Spleen (tissue), 11 donors: ENCODE measurements at regions not wholly inside any gene's neighbourhood (a gene's known extent, or its start where the extent isn't known, plus 50 kb on each side); places are given as distances from the start of the nearest gene placed in this dataset.

Experiments
- DNase-seq: peaks from one replicate; pipeline ENCODE4 v3.0.0-alpha.2; 2020
- H3K27ac ChIP-seq, 8 donors: fragments of 200-600 bp; sonication (generic) in 7 of 8; 1 replicate in 4 of 8; 2 replicates in 4 of 8; pipeline versions ENCODE4 v1.5.0 to v1.8.0; 2016 to 2021; ENCODE audit warnings: inconsistent platforms in 4 of 8, mild to moderate bottlenecking in 4 of 8, moderate library complexity in 1 of 8
- H3K27me3 ChIP-seq, 7 donors: fragments of 200-600 bp; sonication (generic) in 6 of 7; replicated peaks in 1 of 7; 1 replicate in 4 of 7; 2 replicates in 3 of 7; pipeline versions ENCODE4 v1.5.0 to v1.8.0; 2016 to 2021; ENCODE audit warnings: inconsistent platforms in 3 of 7, mild to moderate bottlenecking in 1 of 7
- H3K36me3 ChIP-seq, 6 donors: fragments of 200-600 bp; sonication (generic) in 5 of 6; 1 replicate in 4 of 6; 2 replicates in 2 of 6; pipeline versions ENCODE4 v1.5.0 to v1.8.0; 2016 to 2021; ENCODE audit warnings: inconsistent platforms in 2 of 6
- H3K4me1 ChIP-seq, 6 donors: fragments of 200-600 bp; sonication (generic) in 5 of 6; 1 replicate in 3 of 6; 2 replicates in 3 of 6; pipeline versions ENCODE4 v1.5.0 to v1.8.0; 2016 to 2021; ENCODE audit warnings: inconsistent platforms in 3 of 6
- H3K4me3 ChIP-seq, 8 donors: fragments of 200-600 bp; sonication (generic) in 7 of 8; 1 replicate in 4 of 8; 2 replicates in 4 of 8; pipeline versions ENCODE4 v1.5.0 to v1.8.0; 2016 to 2021; ENCODE audit warnings: inconsistent platforms in 4 of 8, mild to moderate bottlenecking in 4 of 8, moderate library complexity in 2 of 8
- H3K9me3 ChIP-seq, 8 donors: fragments of 200-600 bp; sonication (generic) in 7 of 8; 1 replicate in 4 of 8; 2 replicates in 4 of 8; pipeline versions ENCODE4 v1.5.0 to v1.8.0; 2016 to 2021; ENCODE audit warnings: inconsistent platforms in 4 of 8
- CTCF ChIP-seq, 11 experiments: fragments of 200-600 bp in 7 of 11; fragments of 450-650 bp in 4 of 11; sonication (generic) in 4 of 11; IDR thresholded peaks in 8 of 11; conservative IDR thresholded peaks in 3 of 11; 1 replicate in 7 of 11; 2 replicates in 4 of 11; pipeline versions ENCODE4 v1.4.0 to v1.8.0; 2016 to 2021; ENCODE audit warnings: antibody characterized with exemption in 11 of 11, inconsistent platforms in 4 of 11, mild to moderate bottlenecking in 1 of 11
- POLR2A ChIP-seq, 3 donors: fragments of 450-650 bp; IDR thresholded peaks; one replicate each; pipeline ENCODE4 v1.5.1; 2017; ENCODE audit warnings: antibody characterized with exemption in 3 of 3, mild to moderate bottlenecking in 1 of 3
- POLR2AphosphoS5 ChIP-seq, 3 donors: sonication (generic); formaldehyde crosslinking; IDR thresholded peaks; one replicate each; pipeline ENCODE4 v1.5.1; 2017; ENCODE audit warnings: antibody characterized with exemption in 3 of 3
- WGBS, 5 donors: extraction: QIAGEN DNeasy Blood & Tissue Kit in 3 of 5; methylation state at CpG; one replicate each; pipeline versions ENCODE4 v1.1.5 to v1.1.7; 2013 to 2018; 5-methylcytosine and 5-hydroxymethylcytosine counted together
- intact Hi-C: fragments of 100-400 bp; cut with DNase I; formaldehyde crosslinking; loops from one replicate; pipeline ENCODE4 v1.15.0; 2023; ENCODE audit warnings: low total_unique reads
- donor health status: healthy with polysubstance abuse.
- donor health status: DM: no; HTN: no; CAD: no; lungs with moderate emphysema.
- donor health status: DM: no; HTN: no; CAD: no.
- donor health status: Bipolar disorder and iron deficiency.
- donor health status: healthy.
- donor health status: DM: no; HTN: no; CAD: no.
- donor health status: DM: yes; HTN: yes; CAD: no.

GRCh38 chr2:88307817-88308216, 137.7 kb downstream of the THNSL2 start:
- Histone ChIP-seq H3K9me3 (peaks cover 0 to 19% (median 10%) of the 10 kb centered on the region in 8 donors), H3K27ac (no peak overlapping the region), H3K27me3 (no peaks in the 10 kb centered on the region), H3K36me3 (no peaks in the 10 kb centered on the region), H3K4me3 (no peak overlapping the region), H3K4me1 (no peaks in the 10 kb centered on the region)
- TF ChIP-seq POLR2A (IDR thresholded peaks at IDR 0.05) (no peak), POLR2AphosphoS5 (IDR thresholded peaks at IDR 0.05) (no peak), CTCF (IDR thresholded peaks at IDR 0.05 in 8 of 11, conservative IDR thresholded peaks at IDR 0.05 in 3 of 11) (peak in 3 of 11 experiments; percentile 28 to 30 (median 30))
- intact Hi-C loops, result no loop called here
- no peak for DNase-seq

GRCh38 chr2:88303865-88304264, 133.7 kb downstream of the THNSL2 start:
- Histone ChIP-seq H3K36me3 (no peaks in the 10 kb centered on the region), H3K4me3 (no peak overlapping the region), H3K4me1 (no peaks in the 10 kb centered on the region), H3K27me3 (no peaks in the 10 kb centered on the region), H3K9me3 (peaks cover 0 to 4% (median under 1%) of the 10 kb centered on the region in 8 donors), H3K27ac (no peak overlapping the region)
- intact Hi-C loops, result no loop called here
- no peak for TF ChIP-seq POLR2AphosphoS5 (IDR thresholded peaks at IDR 0.05)
- TF ChIP-seq POLR2A (IDR thresholded peaks at IDR 0.05), result no peak
- no peak for TF ChIP-seq CTCF (IDR thresholded peaks at IDR 0.05 in 8 of 11, conservative IDR thresholded peaks at IDR 0.05 in 3 of 11)
- WGBS, 5 donors, result 86 to 97% (median 94%) methylated on average over 3 of the region's 3 CpGs
- no peak for DNase-seq

GRCh38 chr2:88296247-88296646, 126.1 kb downstream of the THNSL2 start:
- 77 to 96% (median 86%) methylated on average over 2 of the region's 2 CpGs for WGBS, 5 donors
- Histone ChIP-seq H3K4me3 (no peak overlapping the region), H3K4me1 (no peaks in the 10 kb centered on the region), H3K36me3 (no peaks in the 10 kb centered on the region), H3K27ac (no peak overlapping the region), H3K9me3 (peaks cover 0 to 2% (median 0%) of the 10 kb centered on the region in 8 donors), H3K27me3 (no peaks in the 10 kb centered on the region)
- no peak for DNase-seq
- intact Hi-C loops, result no loop called here
- no peak for TF ChIP-seq POLR2A (IDR thresholded peaks at IDR 0.05)

- no peaks in the 10 kb centered on the region for H3K4me1 ChIP-seq
- H3K4me3 ChIP-seq, result no peak overlapping the region
- H3K36me3 ChIP-seq, result no peaks in the 10 kb centered on the region
- WGBS, 5 donors, result 37 to 68% (median 50%) methylated on average over 24 to 43 of the region's 43 CpGs
- no peak for DNase-seq
- intact Hi-C loops, result no loop called here
- peaks cover 0 to 23% (median 8%) of the 10 kb centered on the region in 7 donors for H3K27me3 ChIP-seq
- H3K27ac ChIP-seq, result no peak overlapping the region
- TF ChIP-seq CTCF (IDR thresholded peaks at IDR 0.05 in 8 of 11, conservative IDR thresholded peaks at IDR 0.05 in 3 of 11), result no peak
- TF ChIP-seq POLR2AphosphoS5 (IDR thresholded peaks at IDR 0.05), result no peak
- TF ChIP-seq POLR2A (IDR thresholded peaks at IDR 0.05), result no peak
- no peaks in the 10 kb centered on the region for H3K9me3 ChIP-seq
Observed at GRCh38 chr2:88283886-88284592, 113.9 kb downstream of the THNSL2 start.
